GM21515 (cell line): ENCODE measurements at regions not wholly inside any gene's neighbourhood (a gene's known extent, or its start where the extent isn't known, plus 50 kb on each side); places are given as distances from the start of the nearest gene placed in this dataset.
"Not testable (repeated sequence)": the region's sequence is repeated elsewhere in the genome, so short reads cannot be mapped to it uniquely, and the experiment has no call there.

Experiments used
- ATAC-seq: cut with Tn5 transposase; IDR thresholded peaks from one replicate; pipeline ENCODE4 v1.9.1; 2021; ENCODE audit not compliant: unreplicated experiment

GRCh38 chr4:29908276-29908675 is 811.9 kb upstream of the PCDH7 start:
- ATAC-seq: no peak

GRCh38 chr4:29927895-29928294 is 792.3 kb upstream of the PCDH7 start:
- no peak for ATAC-seq

DNA sequence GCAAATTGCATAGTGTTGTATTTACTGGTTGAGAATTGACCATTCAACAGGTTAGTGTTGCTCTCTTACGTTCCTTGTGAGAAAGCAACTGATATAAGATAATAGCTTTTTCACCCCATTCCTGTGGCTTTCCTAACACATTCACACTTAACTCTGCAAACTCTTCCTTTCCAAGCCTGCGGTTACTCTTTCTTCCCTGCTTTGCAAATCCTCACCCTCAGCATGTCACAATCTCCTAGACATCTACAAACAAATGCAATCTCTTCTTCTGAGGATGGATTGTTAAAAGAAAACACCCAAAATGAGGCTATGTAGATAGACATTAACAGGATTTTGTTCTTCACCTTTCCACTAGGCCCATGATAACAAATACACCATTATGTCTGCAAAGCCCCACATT is 771.7 kb upstream of the PCDH7 start:
- ATAC-seq: no peak

GRCh38 chr4:29948858-29949257 is 771.3 kb upstream of the PCDH7 start:
- ATAC-seq: no peak

- ATAC-seq: no peak
Measured at GRCh38 chr4:29966386-29966785, 753.8 kb upstream of the PCDH7 start.

- no peak for ATAC-seq
Measured at GRCh38 chr4:29970626-29971025, 749.5 kb upstream of the PCDH7 start.

DNA sequence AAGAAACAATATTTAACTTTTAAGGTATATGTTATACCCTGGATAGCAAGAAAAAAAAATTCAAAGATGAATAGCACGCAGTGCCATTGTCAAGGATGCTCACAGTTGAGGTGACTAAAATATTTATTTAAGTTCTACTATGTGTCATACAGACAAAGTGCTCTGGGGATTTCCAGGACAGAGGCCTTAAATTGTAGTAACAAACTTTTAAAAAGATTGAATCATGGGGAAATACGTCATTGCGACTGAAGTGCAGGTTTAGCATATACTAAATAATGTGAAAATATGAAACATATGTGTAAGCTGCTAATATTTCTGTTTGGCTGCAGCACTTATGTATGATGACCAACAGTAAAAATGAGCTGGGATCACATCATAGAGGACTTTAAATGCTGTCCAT is 748.0 kb upstream of the PCDH7 start:
- no peak for ATAC-seq

- ATAC-seq: no peak
Measured at GRCh38 chr4:29983890-29984289, 736.3 kb upstream of the PCDH7 start.

DNA sequence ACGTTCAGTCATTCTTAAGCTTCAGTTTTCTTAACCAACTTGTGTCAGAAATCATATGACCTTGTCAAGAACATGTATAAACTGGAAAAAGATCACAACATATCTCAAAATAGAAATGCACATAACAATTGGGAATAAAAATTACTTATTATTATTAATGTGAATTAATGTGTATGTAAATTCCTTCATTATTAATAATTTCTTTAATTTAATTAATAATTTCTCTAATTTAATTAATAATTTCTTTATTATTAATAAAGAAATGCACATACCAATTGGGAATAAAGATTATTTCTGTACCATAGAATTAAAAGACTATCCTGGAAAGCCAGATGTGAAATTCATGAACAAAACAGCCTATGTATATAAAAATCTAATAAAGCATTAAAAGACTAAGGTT is 718.5 kb upstream of the PCDH7 start:
- no peak for ATAC-seq

- ATAC-seq: no peak
Measured at GRCh38 chr4:30002341-30002740, 717.8 kb upstream of the PCDH7 start.

DNA sequence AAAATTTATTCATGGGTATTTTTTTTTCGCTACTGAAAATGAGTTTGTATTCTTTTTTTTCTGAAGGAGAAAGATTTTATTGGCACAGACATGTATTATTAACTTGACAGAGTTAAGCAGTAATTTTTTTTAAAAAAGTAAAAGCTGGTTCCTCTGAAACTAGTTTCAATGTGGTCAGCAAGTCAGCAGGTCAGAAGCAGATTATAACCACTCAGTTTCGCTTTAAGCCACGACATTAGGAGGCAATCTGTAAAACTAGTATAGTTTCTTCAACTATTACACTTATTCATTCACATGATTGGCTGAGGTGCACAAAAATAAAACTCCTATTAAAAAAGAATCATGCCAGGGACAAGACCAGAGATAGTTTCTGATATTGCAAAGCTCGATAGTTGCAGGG is 714.2 kb upstream of the PCDH7 start:
- ATAC-seq: no peak

- ATAC-seq: no peak
Measured at GRCh38 chr4:30024526-30024925, 695.6 kb upstream of the PCDH7 start.

DNA sequence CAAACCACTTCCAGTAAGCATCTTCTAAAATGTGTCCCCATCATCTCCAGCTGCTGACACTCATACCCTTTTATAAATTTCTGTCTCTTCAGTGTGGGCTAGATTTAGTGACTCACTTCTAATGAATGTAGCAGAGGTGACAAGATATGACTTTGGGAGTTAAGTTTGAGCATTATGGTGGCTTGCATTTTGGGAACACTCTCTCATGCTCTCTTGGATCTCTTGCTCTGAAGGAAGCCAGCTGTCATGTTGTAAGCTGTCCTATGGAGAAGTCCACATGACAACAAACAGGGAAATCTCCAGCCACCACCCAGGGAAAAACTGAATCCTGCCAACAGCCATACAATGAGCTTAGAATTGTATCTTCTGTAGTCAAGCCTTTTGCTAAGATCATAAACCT is 691.3 kb upstream of the PCDH7 start:
- ATAC-seq: no peak

DNA sequence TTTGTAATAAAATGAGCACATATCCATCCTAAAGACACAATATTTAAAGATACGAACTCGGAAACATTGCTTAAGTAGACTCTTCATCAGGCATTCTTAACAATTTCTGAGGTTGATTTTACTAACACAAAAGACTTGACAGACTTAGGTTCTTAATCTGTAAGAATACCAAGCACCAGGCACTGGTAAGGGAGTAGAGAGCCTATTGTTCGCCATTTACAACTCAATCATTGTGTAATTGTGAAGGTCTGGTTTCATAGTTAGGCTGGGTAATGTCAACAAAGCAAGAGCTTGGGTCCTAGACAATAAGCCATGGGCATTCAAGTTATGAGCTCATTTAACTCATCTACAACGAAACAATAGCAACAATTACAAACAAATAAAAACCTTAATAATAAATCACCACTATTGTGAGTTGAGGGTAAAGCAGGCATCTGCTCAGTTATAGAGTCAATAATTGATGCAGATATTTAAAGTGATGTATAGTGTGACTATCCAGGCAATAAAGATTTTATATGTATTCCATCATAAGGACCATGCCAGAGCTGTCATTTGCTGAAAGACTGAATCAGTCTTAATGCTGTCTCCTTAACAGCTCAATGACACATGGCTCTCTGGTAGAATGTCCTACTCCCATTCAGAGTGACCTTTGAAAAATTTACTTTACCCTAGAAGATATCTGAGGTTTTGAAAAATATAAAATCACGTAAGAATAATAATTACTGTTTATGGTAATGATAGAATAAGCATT is 664.0 kb upstream of the PCDH7 start:
- no peak for ATAC-seq

- ATAC-seq: no peak
Measured at GRCh38 chr4:30068234-30068633, 651.9 kb upstream of the PCDH7 start.

DNA sequence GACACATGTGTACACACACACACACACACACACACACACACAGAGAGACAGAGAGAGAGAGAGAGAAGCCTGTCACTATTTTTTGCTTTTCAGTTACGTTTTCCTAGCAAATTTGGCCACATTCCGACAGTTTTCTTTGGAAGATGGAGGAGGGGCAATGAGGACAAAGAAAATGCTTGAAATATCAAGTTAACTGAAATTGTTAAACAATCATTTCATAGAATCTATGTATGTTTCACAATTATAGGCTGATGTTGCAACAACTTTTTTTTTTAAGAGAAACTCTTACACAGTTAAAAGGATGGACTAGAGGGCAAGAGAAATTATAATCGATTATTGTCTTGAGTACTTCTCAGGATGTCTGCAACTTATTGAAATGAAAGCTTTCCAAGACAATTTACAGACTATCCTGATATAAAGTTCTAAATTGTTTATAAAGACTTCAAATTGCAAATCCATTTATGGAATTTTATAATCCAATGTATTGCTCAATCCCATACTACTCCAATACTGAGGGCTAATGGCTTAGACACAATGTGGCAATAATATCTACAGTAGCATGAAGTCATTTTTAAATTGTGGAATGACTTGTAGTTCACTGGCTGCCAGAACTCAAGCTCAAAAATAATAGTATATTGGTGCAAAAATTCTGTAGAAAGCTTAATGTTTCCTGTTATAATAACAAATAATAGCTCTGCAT is 647.0 kb upstream of the PCDH7 start:
- ATAC-seq: no peak

GRCh38 chr4:30092420-30093128 is 627.6 kb upstream of the PCDH7 start:
- not testable (repeated sequence) for ATAC-seq

GRCh38 chr4:30094887-30095286 is 625.3 kb upstream of the PCDH7 start:
- ATAC-seq: no peak

DNA sequence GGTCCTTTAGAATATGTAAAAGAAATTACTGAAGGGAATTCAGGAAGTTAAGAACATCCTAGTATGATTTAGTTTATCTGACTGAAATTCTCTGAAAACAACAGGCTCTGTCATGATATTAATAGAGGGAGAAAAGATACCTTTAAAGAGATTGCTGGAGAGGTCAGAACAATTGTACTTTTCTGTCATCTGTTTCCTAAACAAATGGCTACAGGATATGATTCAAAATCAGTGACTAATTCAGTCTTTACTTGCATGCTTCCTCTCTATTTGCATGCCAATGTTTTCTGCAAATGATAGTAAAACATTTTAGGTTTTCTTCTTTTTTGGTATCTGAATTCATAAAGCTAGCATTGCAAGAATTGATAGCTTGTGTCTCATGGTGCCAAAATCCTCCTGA is 616.7 kb upstream of the PCDH7 start:
- ATAC-seq: no peak

GRCh38 chr4:30116401-30116800 is 603.8 kb upstream of the PCDH7 start:
- no peak for ATAC-seq

DNA sequence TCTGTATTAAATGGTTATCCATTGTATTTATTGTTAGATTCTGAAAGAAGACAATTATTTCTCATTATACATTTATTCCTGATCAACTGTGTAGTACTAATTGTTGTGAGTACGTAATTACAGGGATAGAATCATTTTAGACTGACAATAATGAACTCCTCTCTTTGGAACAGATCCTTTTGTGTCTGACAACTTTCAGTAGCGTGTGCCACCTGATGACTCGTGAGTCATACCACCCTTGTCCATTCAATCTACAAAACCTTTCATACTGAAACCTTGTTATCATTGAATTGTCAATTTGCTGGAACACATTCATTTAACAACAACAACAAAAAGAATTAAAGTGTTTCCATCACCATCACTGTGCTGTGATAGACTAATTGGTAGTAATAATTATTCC is 602.7 kb upstream of the PCDH7 start:
- ATAC-seq: no peak

GRCh38 chr4:30122711-30123110 is 597.5 kb upstream of the PCDH7 start:
- no peak for ATAC-seq
